Middle frontal gyrus (tissue), 1 donor: ENCODE measurements at regions not wholly inside any gene's neighbourhood (a gene's known extent, or its start where the extent isn't known, plus 50 kb on each side); places are given as distances from the start of the nearest gene placed in this dataset.
A peak's percentile ranks its signal among the peaks of the same experiment; 100 is the strongest.

Experiments used
- DNase-seq: peaks from one replicate; pipeline ENCODE4 v3.0.0-alpha.2; 2015; ENCODE audit warnings: low spot score; ENCODE audit errors: extremely low spot score

DNA sequence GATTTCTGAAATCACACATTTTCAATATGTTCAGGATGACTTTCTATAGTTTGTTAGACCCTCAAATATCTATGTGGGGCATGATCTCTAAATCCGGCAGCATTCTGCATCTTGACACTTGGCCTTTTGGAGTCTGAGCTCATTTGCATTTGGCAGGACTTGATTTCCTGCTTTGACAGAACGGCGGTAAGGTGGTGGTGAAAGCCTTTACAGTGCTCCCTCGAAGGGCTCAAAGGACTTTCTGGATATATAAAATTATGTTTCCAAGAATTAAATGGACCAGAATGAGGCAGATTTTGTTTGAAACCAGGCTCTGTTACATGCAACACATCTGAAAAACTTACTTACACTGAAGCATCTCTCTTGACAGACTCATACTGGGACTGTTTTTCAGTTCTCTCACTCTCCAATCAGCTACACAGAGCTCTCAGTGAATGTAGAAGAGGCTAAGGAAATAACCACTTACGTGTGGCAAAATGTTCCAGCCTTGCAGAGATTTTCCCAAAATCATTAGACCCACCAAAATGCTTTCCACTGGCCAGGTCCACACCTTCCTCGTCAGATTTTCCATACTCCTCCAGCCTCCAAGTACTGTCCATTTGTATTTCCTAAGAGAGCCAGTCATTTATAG, 207.2 kb downstream of the SPRY2 start:
- DNase-seq, result no peak

DNA sequence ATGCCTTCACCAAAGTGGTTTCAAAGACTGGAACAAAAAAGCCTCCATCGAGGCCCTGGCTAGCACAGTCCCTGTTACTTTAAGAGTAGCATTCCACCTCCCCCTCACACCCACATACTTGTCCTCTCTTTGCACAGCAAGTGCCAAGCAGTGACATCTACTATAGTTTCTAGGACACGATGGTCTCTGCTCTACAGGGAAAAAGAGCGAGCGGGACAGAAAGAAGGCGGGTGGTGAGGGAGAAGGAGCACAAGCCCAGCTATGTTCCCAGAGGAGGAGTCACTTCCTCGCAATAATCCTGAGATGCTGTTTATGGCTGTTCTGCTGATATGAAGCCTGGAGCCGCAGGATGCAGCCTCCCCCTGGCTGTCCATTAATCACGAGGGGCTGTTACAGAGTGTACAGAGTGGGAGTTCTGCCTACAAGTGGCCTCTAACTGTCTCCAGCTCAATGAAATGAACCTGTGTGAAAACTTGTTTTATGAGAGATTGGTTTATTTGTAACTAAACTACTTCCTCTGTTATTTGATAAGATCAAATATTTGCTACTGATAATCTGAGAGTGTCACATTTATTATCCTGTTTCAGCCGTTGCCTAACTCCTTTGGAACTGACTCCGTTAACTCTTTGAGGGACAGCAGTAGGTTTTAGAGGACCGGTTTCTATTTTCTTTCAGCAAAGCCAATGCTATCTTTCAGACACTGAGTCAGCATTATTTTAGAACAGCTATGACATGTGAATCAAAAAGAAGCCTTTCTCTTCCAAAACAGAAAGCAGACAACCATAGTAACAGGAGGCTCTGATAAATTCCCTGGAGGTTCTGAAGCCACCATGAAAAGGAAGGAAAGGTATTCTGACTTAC, 208.0 kb downstream of the SPRY2 start:
- DNase-seq, result peak; percentile 83

DNA sequence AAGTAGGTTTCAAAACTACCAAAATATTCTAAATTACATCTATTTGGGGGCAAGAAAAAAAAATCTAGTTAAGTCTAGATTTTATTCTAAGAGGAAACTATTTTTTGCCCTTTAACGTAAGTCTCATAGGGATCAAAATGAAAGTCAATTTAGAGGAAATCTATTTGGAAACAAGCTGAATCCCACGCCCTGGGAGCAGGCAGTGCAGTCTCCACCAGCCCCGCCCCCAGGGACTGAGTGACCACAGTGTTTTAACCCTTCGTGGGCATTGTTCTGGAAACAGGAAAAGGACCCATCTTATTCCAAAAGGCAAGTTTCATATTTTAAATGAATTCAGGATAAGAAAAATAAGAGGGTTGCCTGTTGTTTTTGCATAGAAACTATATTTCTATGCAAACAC, 209.7 kb downstream of the SPRY2 start:
- peak; percentile 78 for DNase-seq

DNA sequence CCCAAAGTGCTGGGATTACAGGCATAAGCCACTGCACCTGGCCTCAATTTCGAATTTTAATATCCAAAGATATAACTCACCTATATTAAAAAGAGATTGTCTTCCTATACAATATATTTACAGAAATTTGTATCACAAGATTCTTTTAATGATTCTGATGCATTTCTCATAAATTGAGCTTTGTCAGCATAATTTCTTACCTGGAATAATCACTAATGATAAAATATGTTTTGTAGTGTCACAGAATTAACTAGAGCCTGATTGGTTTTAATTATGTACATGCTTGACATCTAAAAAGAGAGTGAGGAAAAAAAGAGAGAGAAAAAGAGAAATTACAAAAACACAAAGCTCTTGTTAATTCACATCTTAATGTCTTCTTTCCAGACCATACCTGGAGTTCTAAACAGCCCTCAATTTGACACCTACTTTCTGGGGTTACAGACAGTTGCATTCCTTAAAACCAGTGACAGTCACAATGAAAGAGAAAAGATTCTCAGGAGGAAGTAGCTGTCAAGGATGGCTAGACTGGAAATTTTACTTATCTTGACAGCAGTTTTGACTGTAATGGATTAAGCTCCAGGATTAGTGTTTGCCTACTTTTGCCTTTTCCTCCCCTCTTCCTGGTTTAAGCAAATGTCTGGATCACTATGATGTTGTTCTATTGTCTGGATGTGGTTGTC, 214.4 kb downstream of the SPRY2 start:
- no peak for DNase-seq

DNA sequence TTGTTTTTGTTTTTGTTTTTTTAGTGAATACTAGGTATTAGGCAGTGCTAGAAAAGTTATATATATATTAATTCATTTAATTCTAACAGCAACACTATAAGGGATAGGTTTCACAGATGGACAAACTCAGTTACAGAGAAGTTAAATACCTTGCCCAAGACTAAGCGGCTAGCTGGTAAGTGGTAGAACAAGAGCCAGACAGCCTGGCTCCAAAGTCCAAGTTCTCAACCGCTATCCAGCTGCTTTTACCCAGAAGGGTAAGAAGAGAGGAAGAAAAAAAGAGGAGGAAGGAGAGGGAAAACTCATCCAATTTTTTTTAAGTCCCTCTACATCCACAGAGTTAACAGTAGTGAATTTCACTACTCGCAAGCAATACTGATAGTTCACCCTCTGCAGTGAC, 217.0 kb downstream of the SPRY2 start:
- no peak for DNase-seq

- no peak for DNase-seq
Observed at GRCh38 chr13:80121038-80121437, 219.9 kb downstream of the SPRY2 start.

DNA sequence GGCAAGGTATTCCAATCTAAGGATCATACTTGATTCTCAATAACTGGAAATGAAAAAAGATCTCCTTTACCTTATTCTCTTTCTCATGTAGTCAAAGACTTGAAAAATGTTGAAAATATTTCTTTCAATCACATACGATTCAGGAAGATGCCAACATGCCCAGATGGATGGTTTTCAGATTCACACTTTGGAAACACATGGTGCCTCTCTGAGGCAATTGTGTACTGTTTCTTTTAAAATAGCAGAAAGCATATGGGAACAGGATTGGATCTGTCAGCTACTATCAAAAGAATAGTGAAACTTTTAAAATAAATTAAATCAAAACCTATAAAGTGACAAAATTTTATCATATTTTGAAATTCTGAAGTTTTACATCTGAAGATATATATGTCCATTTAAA, 222.4 kb downstream of the SPRY2 start:
- DNase-seq, result no peak

DNA sequence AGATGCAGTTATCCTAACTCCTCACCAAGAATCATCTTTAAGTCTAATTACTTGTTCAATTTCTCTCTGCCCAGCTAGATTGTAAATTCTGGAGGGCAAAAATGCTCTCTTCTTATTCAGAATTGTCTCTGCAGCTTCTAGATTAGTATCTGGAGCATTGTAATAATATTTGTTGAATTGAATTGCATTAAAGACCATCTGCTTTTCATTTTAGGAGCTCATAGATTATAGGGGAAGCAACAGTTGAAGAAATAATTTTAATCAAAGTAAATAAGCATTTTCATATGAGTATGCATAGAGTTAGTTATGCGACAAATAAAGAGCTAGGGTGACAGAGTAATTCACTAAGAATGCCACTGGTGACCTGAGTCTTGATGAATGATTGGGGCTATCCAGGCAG, 222.8 kb downstream of the SPRY2 start:
- DNase-seq, result no peak

DNA sequence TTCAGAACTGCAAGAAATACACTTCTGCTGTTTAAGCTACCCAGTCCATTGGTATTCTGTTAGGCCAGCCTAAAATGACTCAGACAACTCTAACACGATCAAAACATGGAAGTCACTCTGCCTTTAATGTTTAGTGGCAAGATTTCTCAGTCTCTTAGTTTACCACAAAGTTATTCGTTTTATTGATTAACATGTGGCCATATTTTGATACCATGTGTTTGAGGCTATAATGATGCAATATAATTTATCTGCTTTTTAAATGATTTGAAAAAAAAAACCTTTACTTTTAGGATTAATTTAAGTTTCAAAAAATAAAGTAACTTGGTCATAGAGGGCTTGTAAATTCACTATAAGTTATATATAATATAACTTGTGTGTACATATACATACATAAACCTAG, 223.4 kb downstream of the SPRY2 start:
- DNase-seq, result no peak

DNA sequence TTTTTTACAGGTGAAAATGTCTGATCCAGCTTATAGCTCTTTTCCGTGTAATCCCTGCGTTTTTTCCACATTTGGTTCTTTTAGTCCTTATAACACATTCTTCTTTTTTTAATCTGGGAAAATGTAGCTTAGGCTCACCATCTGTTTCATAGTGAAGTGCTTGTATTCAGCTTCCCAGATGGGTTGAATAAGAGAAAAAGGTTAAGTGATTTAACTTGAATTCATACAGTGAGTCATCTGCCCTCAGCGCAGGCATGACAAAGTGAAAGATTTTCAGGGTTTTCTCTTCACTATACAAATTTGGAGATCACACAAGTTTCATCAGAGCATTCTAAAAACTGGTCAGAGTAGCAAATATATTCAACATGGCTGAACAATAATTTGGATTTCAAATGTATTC, 224.8 kb downstream of the SPRY2 start:
- no peak for DNase-seq

GRCh38 chr13:80115616-80116015, 225.3 kb downstream of the SPRY2 start:
- DNase-seq, result no peak

DNA sequence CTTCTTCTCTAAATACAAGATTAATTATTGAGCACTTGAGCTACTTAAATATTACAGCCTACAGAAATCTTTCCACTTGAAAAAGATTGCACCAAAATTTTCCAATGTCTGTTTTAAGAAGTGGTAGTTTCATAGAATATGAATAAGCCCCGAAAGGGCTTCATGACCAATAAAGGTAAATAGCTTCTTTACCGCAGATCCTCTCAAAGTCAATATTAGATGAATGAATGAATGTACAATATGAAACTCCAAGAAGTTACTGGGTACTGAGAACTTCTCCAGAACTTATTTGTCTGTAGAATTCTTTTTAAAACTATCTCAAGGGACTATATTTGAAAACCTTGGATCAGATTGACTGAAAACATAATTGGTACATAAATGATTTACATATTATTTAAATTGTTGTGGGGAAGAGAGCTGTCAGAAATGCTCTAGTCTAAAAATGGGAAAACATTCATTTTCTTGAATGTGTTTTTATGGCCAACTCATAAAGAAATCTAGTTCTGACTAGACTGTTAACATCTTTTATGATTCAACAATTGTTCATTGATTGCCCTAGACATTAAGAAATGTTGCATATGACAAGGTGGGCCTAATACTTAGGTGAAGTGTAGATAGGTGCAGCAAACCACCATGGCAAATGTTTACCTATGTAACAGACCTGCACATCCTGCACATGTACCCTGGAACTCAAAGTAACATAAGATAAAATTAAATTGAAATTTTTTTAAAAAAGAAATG, 227.0 kb downstream of the SPRY2 start:
- DNase-seq, result no peak

GRCh38 chr13:80109303-80109702, 231.6 kb downstream of the SPRY2 start:
- DNase-seq, result no peak

DNA sequence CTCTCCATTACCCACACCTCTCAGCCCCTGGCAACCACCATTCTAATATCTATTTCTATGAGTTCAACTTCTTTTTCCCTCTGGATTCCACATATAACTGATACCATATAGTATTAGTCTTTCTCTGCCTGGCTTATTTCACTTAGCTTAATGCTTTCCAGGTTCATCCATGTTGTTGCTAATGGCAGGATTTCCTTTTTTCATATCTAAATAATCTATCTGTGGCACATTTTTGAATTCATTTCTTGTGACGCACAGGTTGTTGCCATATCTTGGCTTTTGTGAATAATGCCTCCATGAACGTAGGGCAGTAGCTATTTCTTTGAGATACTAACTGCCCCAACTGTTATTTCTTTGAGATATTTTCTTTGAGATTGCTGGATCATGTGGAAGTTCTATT, 235.6 kb downstream of the SPRY2 start:
- DNase-seq, result no peak

DNA sequence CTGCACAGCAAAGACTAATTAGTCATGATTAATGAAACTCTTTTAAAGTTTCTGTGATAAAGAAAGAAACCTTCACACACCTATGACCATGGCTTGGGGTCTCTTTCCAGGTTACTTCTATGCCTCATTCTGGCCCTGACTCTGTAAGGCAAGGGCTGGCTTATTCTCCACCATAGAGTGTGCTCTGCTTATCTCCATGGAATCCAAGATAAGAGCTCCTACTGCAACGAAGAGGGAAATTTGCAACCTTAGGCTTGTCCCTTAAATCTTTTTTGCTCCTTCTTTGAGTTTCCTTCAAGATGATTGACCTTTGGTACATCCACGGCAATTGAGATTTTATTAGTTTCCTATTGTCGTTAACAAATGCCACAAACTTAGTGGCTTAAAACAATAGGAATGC, 239.9 kb downstream of the SPRY2 start:
- no peak for DNase-seq

DNA sequence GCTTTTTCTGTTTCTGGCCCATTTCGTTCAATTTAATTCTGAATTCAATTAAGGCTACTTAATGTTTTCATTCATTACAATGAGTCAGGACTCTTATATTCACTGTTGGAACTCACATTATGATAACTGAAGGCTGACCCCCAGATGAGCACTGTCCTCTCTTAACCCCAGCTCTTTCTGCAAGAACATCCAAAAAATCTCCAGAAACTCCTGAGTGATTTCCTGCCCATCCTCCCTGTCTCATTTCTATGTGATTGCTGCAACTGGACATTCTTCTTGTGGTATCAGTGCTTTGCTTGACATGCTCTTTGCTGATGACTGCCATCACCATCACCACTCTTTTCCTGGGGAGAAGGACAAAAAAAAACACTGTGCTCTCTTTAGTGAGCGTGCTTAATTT, 240.3 kb downstream of the SPRY2 start:
- DNase-seq, result no peak

GRCh38 chr13:80097561-80097960, 243.4 kb downstream of the SPRY2 start:
- no peak for DNase-seq

DNA sequence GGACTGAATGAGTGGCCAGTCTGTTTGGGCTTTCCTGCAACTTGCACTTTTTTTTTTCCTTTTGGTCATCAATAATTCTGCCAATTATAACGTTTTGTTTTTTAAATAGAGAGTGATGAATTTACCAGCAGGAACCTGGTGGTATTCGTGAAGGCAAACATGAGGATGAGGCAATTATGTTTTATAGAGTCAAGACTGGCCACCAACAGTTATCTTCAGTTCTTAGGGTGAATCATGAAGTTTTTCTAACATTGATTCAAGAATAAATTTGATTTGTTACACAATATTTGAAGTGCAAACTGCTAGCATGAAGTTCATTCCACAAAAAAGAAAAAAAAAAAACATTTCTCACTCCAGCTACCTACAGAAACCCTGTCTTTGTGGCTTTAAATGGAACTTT, 244.5 kb downstream of the SPRY2 start:
- no peak for DNase-seq

- no peak for DNase-seq
Observed at GRCh38 chr13:80094526-80094925, 246.4 kb downstream of the SPRY2 start.

DNA sequence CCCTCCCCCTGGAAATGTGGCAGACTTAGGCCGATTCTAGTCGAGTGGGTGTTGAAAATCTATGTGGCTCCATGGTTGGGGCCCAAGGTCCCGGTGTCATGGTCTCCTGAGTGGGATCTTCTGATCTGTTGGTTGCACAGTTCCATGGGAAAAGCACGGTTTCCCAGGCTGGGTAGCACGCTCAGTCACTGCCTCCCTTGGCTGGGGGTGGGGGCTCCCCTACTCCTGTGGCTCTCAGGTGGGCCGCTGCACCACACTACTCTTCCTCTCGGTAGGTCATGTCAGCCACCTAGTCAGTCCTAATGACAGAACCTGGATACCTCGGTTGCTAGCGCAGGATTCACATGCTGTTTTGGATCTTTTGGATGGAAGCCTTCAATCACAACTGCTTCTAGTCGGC, 247.0 kb downstream of the SPRY2 start:
- no peak for DNase-seq

GRCh38 chr13:80086304-80086721, 254.6 kb downstream of the SPRY2 start:
- no peak for DNase-seq
